GM20000 (cell line): ENCODE measurements at regions not wholly inside any gene's neighbourhood (a gene's known extent, or its start where the extent isn't known, plus 50 kb on each side); places are given as distances from the start of the nearest gene placed in this dataset.

Source experiments
- DNase-seq: peaks from one replicate; pipeline ENCODE4 v3.0.0; 2012; ENCODE audit warnings: low spot score
- CTCF ChIP-seq: IDR thresholded peaks from 2 replicates; pipeline ENCODE4 v1.5.1; 2012; ENCODE audit warnings: mild to moderate bottlenecking, control low read depth; ENCODE audit errors: extremely low read depth, missing control alignments

DNA sequence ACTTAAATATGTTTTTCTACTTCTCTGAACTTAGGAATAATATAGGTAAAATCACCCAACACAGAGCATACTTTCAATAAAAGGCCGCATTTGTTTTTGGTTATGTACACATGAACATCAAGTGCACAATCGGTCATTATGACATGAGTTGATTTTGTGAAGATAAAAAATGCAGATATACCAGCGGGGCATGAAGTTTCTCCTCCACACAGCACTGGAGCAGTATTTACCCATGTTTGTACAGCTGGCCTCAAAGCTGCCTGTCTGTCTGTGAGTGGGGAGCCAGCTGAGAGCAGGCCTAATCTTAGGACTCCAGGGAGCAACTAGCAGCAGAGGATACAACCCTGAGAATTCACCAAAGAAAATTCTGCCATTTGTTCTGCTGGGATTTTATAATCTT, 206.5 kb downstream of the TPBG start:
- TF ChIP-seq CTCF = no peak
- no peak for DNase-seq

GRCh38 chr6:82571455-82571854, 207.8 kb downstream of the TPBG start:
- TF ChIP-seq CTCF = no peak
- no peak for DNase-seq

DNA sequence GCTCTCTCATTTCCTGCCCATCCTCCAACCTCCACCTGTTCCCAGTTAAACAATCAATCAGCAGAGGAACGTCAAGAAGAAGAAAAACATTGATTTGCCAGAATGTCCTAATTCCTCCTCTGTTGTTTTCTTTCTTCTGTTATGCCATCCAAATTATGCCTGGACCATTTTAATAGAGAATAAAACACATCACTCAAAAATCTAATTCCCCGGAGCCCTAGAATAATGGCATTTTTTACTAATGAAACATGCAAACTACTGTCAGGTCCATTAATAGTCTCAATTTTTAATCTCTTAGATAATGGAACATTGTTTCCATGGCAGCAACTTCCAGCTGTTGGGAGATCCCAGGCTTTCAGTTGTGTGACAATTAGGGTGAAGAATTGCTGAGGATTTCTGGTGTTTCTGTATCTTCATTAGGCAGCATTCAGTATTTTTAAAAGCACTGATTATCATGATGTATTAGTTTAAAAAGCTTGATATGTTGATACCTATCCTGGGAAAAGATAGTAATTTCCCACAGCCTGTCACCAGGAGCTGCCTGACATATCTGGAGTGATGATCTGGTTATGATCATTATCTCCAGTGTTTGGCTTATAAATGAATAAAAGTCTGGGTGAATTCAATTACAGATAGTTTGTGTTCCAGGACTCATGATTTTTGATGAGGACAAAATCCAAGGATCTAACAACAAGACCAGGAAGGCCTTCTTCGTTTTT, 209.8 kb downstream of the TPBG start:
- no peak for TF ChIP-seq CTCF
- no peak for DNase-seq

GRCh38 chr6:82576284-82576683, 212.7 kb downstream of the TPBG start:
- DNase-seq = no peak
- no peak for TF ChIP-seq CTCF

DNA sequence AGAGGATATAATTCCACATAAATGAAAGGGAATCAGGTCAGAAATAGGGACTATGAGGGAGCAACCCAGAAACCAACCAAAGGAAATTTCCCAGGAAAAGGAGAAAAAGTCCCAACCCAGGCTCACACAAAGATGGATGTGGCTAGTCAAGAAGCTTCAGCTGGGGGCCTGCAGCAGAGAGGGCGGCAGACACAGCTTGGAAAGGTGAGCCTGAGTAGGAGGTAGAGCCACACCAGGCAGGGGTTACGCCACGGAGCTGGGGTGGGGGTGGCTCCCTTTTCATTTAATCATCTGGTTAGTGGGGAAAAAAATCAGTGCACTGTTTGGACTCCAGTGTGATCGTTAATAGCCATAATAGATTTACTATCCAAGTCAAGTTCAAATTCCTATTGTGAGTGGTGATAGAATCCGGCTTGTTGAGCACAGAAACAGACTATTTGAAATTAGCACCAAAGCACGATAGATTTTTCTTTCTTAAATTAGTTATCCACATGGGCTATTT, 220.6 kb downstream of the TPBG start:
- TF ChIP-seq CTCF = no peak
- no peak for DNase-seq

GRCh38 chr6:82584856-82585255, 221.2 kb downstream of the TPBG start:
- TF ChIP-seq CTCF = no peak
- no peak for DNase-seq

- no peak for TF ChIP-seq CTCF
- DNase-seq = no peak
These were observed 224.4 kb downstream of the TPBG start for GRCh38 chr6:82588020-82588419.
